Osteoblast (primary cell): ENCODE measurements at regions not wholly inside any gene's neighbourhood (a gene's known extent, or its start where the extent isn't known, plus 50 kb on each side); places are given as distances from the start of the nearest gene placed in this dataset.

Experiments used
- DNase-seq: peaks from one replicate; pipeline ENCODE4 v3.0.0; 2011; ENCODE audit warnings: low spot score, mixed read lengths; ENCODE audit not compliant: insufficient read length; ENCODE audit errors: missing footprints
- H2AFZ ChIP-seq: 2 replicates; pipeline ENCODE4 v1.6.0; 2011; ENCODE audit warnings: mild to moderate bottlenecking, low read length
- H3K27ac ChIP-seq: 2 replicates; pipeline ENCODE4 v1.5.1; 2011; ENCODE audit warnings: mild to moderate bottlenecking, low read depth, low read length, moderate library complexity
- H3K27me3 ChIP-seq: 2 replicates; pipeline ENCODE4 v1.6.0; 2012; ENCODE audit warnings: mild to moderate bottlenecking, control low read depth, inconsistent platforms, low read length, moderate library complexity; ENCODE audit not compliant: insufficient read depth
- H3K36me3 ChIP-seq: 2 replicates; pipeline ENCODE4 v1.5.1; 2011; ENCODE audit warnings: mild to moderate bottlenecking, low read length, control low read depth, moderate library complexity; ENCODE audit not compliant: insufficient read depth
- H3K4me1 ChIP-seq: 2 replicates; pipeline ENCODE4 v1.5.1; 2011; ENCODE audit warnings: mild to moderate bottlenecking, low read length, control low read depth, moderate library complexity; ENCODE audit not compliant: insufficient read depth
- H3K4me2 ChIP-seq: 2 replicates; pipeline ENCODE4 v1.6.0; 2011; ENCODE audit warnings: mild to moderate bottlenecking, low read length; ENCODE audit not compliant: insufficient read depth
- H3K4me3 ChIP-seq: fragments of 200-600 bp; sonication (generic); 3 replicates; pipeline ENCODE4 v1.5.1; 2012; ENCODE audit warnings: mild to moderate bottlenecking, low read length, inconsistent platforms; ENCODE audit not compliant: insufficient read depth
- H3K79me2 ChIP-seq: 2 replicates; pipeline ENCODE4 v1.6.0; 2012; ENCODE audit warnings: mild to moderate bottlenecking, low read length, control low read depth, inconsistent platforms; ENCODE audit not compliant: insufficient read depth
- H3K9me3 ChIP-seq: 2 replicates; pipeline ENCODE4 v1.5.1; 2011; ENCODE audit warnings: low read depth, low read length, control low read depth
- H4K20me1 ChIP-seq: 2 replicates; pipeline ENCODE4 v1.6.0; 2012; ENCODE audit warnings: mild to moderate bottlenecking, low read length, control low read depth; ENCODE audit not compliant: insufficient read depth
- TF ChIP-seq, protein P1 (sequence below): IDR thresholded peaks from 2 replicates; pipeline ENCODE4 v1.5.1; 2011; ENCODE audit warnings: mild to moderate bottlenecking, low read depth, low read length, moderate library complexity; ENCODE audit errors: extremely low read depth

DNA sequence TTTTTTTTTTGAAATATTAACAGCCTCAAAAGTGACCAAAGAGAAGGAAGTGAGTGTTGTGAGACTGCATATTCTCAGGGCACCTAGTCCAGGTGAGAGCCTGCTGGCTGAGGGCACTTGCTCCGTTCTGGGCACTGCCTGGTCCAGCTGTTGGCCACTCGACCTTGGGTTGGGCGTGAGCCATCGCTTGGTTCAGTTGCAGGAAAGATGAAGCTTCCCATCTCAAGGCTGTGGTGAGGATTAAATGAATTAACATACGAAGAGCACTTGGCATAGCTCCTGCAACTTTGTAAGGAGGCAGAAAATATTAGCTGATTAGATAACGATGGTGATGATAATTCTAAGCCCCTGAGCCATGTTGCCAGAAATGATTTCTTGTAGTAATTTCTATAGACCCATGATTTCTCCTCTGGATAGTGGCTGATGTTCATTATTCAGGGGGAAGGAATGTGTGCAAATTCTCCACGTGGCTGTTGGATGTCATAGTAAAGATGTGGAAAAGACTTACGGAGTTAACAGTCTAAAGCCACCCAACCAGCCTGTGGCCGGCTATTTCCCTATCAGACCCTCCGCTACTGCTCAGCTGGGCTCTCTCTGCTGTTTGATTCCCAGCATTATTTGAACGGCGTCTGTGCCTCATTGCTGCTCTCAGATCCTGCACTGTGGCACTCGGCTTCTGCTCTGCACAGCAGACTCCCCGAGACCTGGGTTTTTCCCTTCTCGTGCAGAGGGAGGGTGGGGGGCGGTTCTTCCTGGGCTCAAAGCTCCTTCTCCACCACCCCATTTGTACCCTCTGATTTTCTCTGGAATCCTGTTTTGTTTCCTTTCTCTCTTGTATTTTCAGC is 221.1 kb downstream of the GALR1 start:
- Histone ChIP-seq H4K20me1 (no peaks in the 10 kb centered on the region), H3K36me3 (no peaks in the 10 kb centered on the region), H3K27ac (no peak overlapping the region), H3K4me1 (no peaks in the 10 kb centered on the region), H3K79me2 (no peaks in the 10 kb centered on the region), H3K27me3 (no peaks in the 10 kb centered on the region), H3K9me3 (no peaks in the 10 kb centered on the region), H3K4me2 (no peak overlapping the region), H3K4me3 (no peak overlapping the region), H2AFZ (no peak overlapping the region)
- DNase-seq: no peak
- TF ChIP-seq, protein P1, sequence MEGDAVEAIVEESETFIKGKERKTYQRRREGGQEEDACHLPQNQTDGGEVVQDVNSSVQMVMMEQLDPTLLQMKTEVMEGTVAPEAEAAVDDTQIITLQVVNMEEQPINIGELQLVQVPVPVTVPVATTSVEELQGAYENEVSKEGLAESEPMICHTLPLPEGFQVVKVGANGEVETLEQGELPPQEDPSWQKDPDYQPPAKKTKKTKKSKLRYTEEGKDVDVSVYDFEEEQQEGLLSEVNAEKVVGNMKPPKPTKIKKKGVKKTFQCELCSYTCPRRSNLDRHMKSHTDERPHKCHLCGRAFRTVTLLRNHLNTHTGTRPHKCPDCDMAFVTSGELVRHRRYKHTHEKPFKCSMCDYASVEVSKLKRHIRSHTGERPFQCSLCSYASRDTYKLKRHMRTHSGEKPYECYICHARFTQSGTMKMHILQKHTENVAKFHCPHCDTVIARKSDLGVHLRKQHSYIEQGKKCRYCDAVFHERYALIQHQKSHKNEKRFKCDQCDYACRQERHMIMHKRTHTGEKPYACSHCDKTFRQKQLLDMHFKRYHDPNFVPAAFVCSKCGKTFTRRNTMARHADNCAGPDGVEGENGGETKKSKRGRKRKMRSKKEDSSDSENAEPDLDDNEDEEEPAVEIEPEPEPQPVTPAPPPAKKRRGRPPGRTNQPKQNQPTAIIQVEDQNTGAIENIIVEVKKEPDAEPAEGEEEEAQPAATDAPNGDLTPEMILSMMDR: no peak

DNA sequence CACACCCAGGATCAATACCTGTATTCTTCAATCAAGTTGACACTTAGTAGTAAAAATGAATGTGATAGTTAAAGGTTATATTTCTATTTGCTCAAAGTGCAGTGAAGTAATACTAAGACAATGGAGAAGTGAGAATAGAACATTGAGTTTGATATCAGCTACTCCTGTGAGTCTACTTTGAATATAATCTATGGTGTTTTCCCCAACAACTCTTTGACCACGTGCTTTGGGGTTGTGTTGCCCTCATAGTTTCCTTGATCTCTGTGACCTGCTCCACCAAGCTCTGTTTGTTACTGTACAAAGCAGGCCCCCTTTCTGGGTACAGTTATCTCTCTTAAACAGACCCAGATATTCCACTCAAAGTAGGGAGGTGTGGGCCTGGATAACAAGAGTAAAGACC is 222.9 kb downstream of the GALR1 start:
- Histone ChIP-seq H3K79me2 (no peaks in the 10 kb centered on the region), H4K20me1 (no peaks in the 10 kb centered on the region), H3K4me3 (no peak overlapping the region), H2AFZ (no peak overlapping the region), H3K4me2 (no peak overlapping the region), H3K27ac (no peak overlapping the region), H3K36me3 (no peaks in the 10 kb centered on the region), H3K9me3 (no peaks in the 10 kb centered on the region), H3K27me3 (no peaks in the 10 kb centered on the region), H3K4me1 (no peaks in the 10 kb centered on the region)
- TF ChIP-seq, protein P1: no peak
- DNase-seq: no peak

DNA sequence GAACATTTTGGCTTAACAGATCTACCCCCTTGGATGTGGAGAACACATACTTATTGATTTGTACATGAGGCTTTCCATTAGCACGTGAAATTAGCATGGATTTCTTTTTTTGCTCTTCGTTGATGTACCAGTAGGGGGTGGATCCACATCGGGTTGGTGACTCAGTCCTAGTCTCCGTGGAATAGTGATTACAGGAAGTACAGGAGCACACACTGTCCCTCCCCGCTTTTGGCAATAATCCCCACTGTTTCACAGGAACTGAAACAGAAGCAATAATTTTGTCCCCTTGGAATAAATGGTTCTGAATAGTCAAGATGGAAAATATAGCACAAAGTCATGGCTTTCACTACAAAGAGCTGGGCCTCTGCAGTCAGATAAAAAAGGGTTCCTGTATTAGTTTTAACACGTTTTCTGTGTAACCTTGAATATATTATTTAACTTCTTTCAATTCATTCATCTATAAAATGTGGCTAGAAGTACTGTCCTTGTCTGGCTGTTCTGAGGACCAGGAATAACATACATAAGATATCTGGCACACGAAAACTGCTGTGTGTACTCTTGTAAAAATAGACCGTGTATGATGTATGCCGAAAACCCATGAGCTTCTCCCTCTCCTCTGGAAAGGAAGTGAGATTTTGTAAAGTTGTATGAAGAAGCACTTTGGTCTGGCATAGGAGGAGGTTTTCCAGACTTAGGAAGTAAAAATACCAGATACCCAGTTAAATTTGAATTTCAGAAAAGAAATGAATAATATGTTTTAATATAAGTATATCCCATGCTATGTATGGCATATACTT is 229.2 kb downstream of the GALR1 start:
- Histone ChIP-seq H3K4me2 (no peak overlapping the region), H3K4me3 (no peak overlapping the region), H3K36me3 (no peaks in the 10 kb centered on the region), H3K27me3 (no peaks in the 10 kb centered on the region), H3K9me3 (no peaks in the 10 kb centered on the region), H2AFZ (no peak overlapping the region), H3K79me2 (no peaks in the 10 kb centered on the region), H3K4me1 (no peaks in the 10 kb centered on the region), H3K27ac (no peak overlapping the region), H4K20me1 (no peaks in the 10 kb centered on the region)
- TF ChIP-seq, protein P1: no peak
- DNase-seq: no peak

DNA sequence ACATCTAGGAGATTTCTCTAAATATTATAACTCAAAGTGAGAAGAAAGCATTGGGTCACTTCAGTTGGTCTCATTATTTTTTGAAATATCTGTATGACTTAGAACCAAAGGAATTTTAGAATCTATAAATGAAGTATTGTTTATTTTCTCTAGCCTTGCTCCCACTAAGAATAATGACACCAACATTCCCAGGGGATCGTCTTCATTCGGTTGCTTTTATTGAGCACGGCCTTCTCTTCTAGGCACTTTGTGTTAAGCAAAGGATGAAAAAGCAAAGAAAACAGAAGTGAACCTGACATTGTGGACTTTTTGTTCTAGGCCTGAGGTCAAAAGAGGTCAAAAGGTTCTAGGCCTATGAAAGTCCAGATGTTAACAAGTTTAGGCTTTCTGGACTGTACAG is 231.9 kb downstream of the GALR1 start:
- Histone ChIP-seq H3K4me3 (no peak overlapping the region), H3K4me2 (no peak overlapping the region), H3K36me3 (no peaks in the 10 kb centered on the region), H3K9me3 (no peaks in the 10 kb centered on the region), H3K4me1 (no peaks in the 10 kb centered on the region), H4K20me1 (no peaks in the 10 kb centered on the region), H3K79me2 (no peaks in the 10 kb centered on the region), H3K27me3 (no peaks in the 10 kb centered on the region), H2AFZ (no peak overlapping the region), H3K27ac (no peak overlapping the region)
- TF ChIP-seq, protein P1: no peak
- DNase-seq: no peak
